OCI-LY7 (cell line): ENCODE measurements at regions not wholly inside any gene's neighbourhood (a gene's known extent, or its start where the extent isn't known, plus 50 kb on each side); places are given as distances from the start of the nearest gene placed in this dataset.

Experiments used
- BruUV-seq: library from RNA; stranded (reverse); fragments of 400-500 nt; replicated peaks from 2 replicates; lab custom pipeline; 2021; lab: Mats Ljungman, UMichigan
- CTCF ChIA-PET: fragments of 300-600 bp; sonication (Branson Sonifier 250); formaldehyde crosslinking; loops from one replicate; lab custom pipeline; 2022; ENCODE audit warnings: antibody characterized with exemption; ENCODE audit not compliant: unreplicated experiment; lab: Charles Lee
- POLR2A ChIA-PET: fragments of 300-600 bp; sonication (Branson Sonifier 250); formaldehyde crosslinking; loops from one replicate; lab custom pipeline; 2022; ENCODE audit warnings: antibody characterized with exemption; lab: Charles Lee
- DNase-seq: peaks from one replicate; pipeline ENCODE4 v3.0.0-alpha.2; 2015; ENCODE audit warnings: low spot score
- H2AFZ ChIP-seq: fragments of 200-600 bp; sonication (generic), shearing (Covaris generic); 2 replicates; pipeline ENCODE4 v1.6.1; 2014; ENCODE audit warnings: mild to moderate bottlenecking, antibody characterized with exemption, low read length, moderate library complexity
- H3K27ac ChIP-seq: fragments of 200-600 bp; sonication (generic); 2 replicates; pipeline ENCODE4 v1.5.1; 2014; ENCODE audit warnings: mixed run types, low read depth, mild to moderate bottlenecking, moderate library complexity, low read length, inconsistent platforms; ENCODE audit not compliant: poor library complexity, severe bottlenecking
- H3K36me3 ChIP-seq: fragments of 200-600 bp; sonication (generic); 2 replicates; pipeline ENCODE4 v1.6.1; 2014; ENCODE audit warnings: mild to moderate bottlenecking, antibody characterized with exemption, low read length, moderate library complexity, mixed read lengths; ENCODE audit not compliant: insufficient read depth
- H3K4me1 ChIP-seq: fragments of 200-600 bp; sonication (generic); 2 replicates; pipeline ENCODE4 v1.5.1; 2014; ENCODE audit warnings: mild to moderate bottlenecking, low read length; ENCODE audit not compliant: insufficient read depth, poor library complexity, severe bottlenecking
- H3K4me2 ChIP-seq: fragments of 200-600 bp; sonication (generic); 2 replicates; pipeline ENCODE4 v1.6.1; 2014; ENCODE audit warnings: mild to moderate bottlenecking, low read length
- H3K4me3 ChIP-seq: fragments of 200-600 bp; sonication (generic); 2 replicates; pipeline ENCODE4 v1.5.1; 2014; ENCODE audit warnings: mild to moderate bottlenecking, low read depth, low read length; ENCODE audit not compliant: poor library complexity, severe bottlenecking
- H3K79me2 ChIP-seq: fragments of 200-600 bp; sonication (generic); 2 replicates; pipeline ENCODE4 v1.6.1; 2016; ENCODE audit warnings: low read depth, mild to moderate bottlenecking, low read length, moderate library complexity, mixed read lengths; ENCODE audit not compliant: insufficient read depth
- H3K9me2 ChIP-seq: fragments of 200-600 bp; sonication (generic); 2 replicates; pipeline ENCODE4 v1.6.1; 2016; ENCODE audit warnings: mild to moderate bottlenecking, low read length, mixed read lengths; ENCODE audit not compliant: insufficient read depth
- H3K9me3 ChIP-seq: fragments of 200-600 bp; sonication (generic); 2 replicates; pipeline ENCODE4 v1.6.1; 2014; ENCODE audit warnings: mild to moderate bottlenecking, mixed run types, low read length, mixed read lengths
- H4K20me1 ChIP-seq: fragments of 200-600 bp; sonication (generic); 2 replicates; pipeline ENCODE4 v1.6.1; 2014; ENCODE audit warnings: mild to moderate bottlenecking, antibody characterized with exemption, low read length, moderate library complexity, mixed read lengths; ENCODE audit not compliant: insufficient read depth
- EZH2phosphoT487 ChIP-seq: fragments of 200-600 bp; sonication (generic); IDR thresholded peaks from 2 replicates; pipeline ENCODE4 v1.6.1; 2018; ENCODE audit warnings: low read depth, borderline replicate concordance, mild to moderate bottlenecking, mixed run types, antibody characterized with exemption, low read length, moderate library complexity, mixed read lengths
- intact Hi-C: fragments of 100-400 bp; cut with micrococcal nuclease; formaldehyde crosslinking; loops from one replicate; pipeline ENCODE4 v1.10.0; 2022; ENCODE audit not compliant: unreplicated experiment
- TF ChIP-seq, protein P1 (sequence below): fragments of 200-600 bp; sonication (generic); conservative IDR thresholded peaks from 2 replicates; pipeline ENCODE4 v1.5.1; 2014; ENCODE audit warnings: mild to moderate bottlenecking, antibody characterized with exemption, low read length, moderate library complexity, mixed read lengths

DNA sequence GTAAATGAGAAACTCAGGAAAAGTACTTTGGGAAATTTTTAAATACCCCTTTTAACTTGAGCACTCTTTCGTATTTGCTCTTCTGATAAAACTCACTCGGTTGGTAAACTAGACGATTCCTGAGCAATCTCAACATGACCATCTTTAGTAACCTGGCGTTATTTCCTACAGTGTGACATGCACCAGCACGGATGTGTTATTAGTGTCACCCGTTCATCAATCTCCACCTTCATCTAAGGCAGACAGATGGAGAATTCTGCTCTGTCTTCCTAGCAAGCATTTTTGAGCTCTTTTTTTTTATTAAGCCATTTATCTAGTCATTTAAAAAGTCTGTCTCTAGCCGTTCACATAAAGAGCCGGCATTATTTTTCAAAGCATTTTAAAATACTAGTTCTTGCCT is 155.2 kb downstream of the DISP1 start:
- no peak overlapping the region for H3K27ac ChIP-seq
- no TSS peak for BruUV-seq
- no peaks in the 10 kb centered on the region for H3K9me3 ChIP-seq
- H3K36me3 ChIP-seq, result no peaks in the 10 kb centered on the region
- no peaks in the 10 kb centered on the region for H4K20me1 ChIP-seq
- no peak for DNase-seq
- no peaks in the 10 kb centered on the region for H3K9me2 ChIP-seq
- TF ChIP-seq, protein P1, sequence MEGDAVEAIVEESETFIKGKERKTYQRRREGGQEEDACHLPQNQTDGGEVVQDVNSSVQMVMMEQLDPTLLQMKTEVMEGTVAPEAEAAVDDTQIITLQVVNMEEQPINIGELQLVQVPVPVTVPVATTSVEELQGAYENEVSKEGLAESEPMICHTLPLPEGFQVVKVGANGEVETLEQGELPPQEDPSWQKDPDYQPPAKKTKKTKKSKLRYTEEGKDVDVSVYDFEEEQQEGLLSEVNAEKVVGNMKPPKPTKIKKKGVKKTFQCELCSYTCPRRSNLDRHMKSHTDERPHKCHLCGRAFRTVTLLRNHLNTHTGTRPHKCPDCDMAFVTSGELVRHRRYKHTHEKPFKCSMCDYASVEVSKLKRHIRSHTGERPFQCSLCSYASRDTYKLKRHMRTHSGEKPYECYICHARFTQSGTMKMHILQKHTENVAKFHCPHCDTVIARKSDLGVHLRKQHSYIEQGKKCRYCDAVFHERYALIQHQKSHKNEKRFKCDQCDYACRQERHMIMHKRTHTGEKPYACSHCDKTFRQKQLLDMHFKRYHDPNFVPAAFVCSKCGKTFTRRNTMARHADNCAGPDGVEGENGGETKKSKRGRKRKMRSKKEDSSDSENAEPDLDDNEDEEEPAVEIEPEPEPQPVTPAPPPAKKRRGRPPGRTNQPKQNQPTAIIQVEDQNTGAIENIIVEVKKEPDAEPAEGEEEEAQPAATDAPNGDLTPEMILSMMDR, result no peak
- TF ChIP-seq EZH2phosphoT487, result no peak
- ChIA-PET POLR2A (no interaction called here), CTCF (no interaction called here)
- H2AFZ ChIP-seq, result no peak overlapping the region
- peaks cover 5% of the 10 kb centered on the region for H3K4me1 ChIP-seq
- H3K4me3 ChIP-seq, result no peak overlapping the region
- no peaks in the 10 kb centered on the region for H3K79me2 ChIP-seq
- intact Hi-C loops, result no loop called here
- no peak overlapping the region for H3K4me2 ChIP-seq

DNA sequence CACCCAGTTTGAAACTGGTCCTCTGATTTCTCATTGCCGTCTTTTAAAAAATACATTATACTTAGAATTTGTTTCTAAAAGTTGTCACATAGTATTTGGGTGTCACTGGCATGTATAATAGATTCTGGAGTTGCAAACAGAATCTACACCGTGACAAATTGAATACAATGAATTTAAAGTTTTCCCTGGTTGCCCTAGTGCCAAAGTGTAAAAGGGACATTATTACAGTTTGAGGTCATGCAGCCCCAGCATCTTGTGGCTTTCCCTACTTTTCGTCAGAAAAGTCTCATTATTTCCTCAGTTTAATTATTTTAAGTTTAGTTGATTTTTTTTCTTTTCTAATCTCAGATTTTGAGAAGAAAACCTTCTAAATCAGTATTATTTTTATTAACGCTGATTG is 155.9 kb downstream of the DISP1 start:
- TF ChIP-seq EZH2phosphoT487, result no peak
- TF ChIP-seq, protein P1, result no peak
- intact Hi-C loops, result no loop called here
- Histone ChIP-seq H3K9me3 (no peaks in the 10 kb centered on the region), H3K4me3 (no peak overlapping the region), H3K9me2 (no peaks in the 10 kb centered on the region), H3K4me2 (no peak overlapping the region), H3K79me2 (no peaks in the 10 kb centered on the region), H3K36me3 (no peaks in the 10 kb centered on the region), H2AFZ (no peak overlapping the region), H3K4me1 (peaks cover under 1% of the 10 kb centered on the region), H4K20me1 (no peaks in the 10 kb centered on the region), H3K27ac (no peak overlapping the region)
- POLR2A ChIA-PET, result interaction anchor here (0.5 kb wide), 1 partner anchor 1095 kb away, joined by 6 read pairs; no protein-coding TSS in a partner anchor
- CTCF ChIA-PET, result no interaction called here
- no peak for DNase-seq
- BruUV-seq, result no TSS peak

DNA sequence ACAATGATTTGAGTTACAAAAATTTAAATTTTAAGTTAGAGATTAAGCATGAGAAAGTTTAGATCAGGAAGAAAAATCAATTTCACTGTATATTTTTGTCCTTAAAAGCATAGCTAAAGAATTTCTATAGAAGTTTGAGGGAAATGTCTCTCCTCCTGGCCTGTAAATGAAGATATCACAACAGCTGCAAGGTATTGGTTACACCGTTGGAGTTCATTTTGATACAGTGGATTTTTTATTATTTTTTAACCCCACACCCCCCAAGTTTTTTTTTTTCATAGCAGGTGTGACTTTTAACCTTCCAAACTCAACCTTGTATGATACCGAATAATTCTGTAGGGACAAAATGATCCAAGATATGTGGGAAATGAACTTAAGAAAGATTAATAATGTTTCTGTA is 156.3 kb downstream of the DISP1 start:
- no peaks in the 10 kb centered on the region for H3K79me2 ChIP-seq
- intact Hi-C loops, result no loop called here
- no peaks in the 10 kb centered on the region for H3K36me3 ChIP-seq
- H3K9me3 ChIP-seq, result no peaks in the 10 kb centered on the region
- H4K20me1 ChIP-seq, result no peaks in the 10 kb centered on the region
- ChIA-PET CTCF (no interaction called here), POLR2A (interaction anchor here (0.5 to 0.7 kb wide), 2 partner anchors 67 to 1096 kb away, joined by 4 to 6 read pairs; no protein-coding TSS in a partner anchor)
- H3K9me2 ChIP-seq, result no peaks in the 10 kb centered on the region
- TF ChIP-seq EZH2phosphoT487, result no peak
- TF ChIP-seq, protein P1, result no peak
- no peak overlapping the region for H3K4me3 ChIP-seq
- no TSS peak for BruUV-seq
- no peak overlapping the region for H3K27ac ChIP-seq
- no peaks in the 10 kb centered on the region for H3K4me1 ChIP-seq
- DNase-seq, result no peak
- no peak overlapping the region for H3K4me2 ChIP-seq
- H2AFZ ChIP-seq, result no peak overlapping the region
